ENCODE measurements at regions not wholly inside any gene's neighbourhood (a gene's known extent, or its start where the extent isn't known, plus 50 kb on each side); places are given as distances from the start of the nearest gene placed in this dataset.

DNA sequence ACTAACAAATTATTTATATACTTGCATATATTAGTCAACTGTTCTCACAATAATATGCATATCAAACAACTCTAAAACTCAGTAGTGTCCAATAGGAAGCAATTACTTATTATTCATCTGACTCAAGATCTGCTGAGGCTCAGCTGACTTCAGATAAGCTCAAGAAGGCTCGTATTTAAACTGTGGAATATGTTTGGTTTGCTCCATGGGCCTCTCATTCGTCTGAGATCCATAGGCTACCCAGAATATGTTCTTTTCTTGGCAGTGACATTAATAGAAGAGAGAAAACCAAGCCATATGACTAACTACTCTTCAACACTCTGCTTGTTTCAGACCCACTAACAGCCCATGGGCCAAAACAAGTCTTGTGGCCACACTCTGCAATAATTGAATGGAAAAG is 107.7 kb upstream of the MAP2 start:
- intact Hi-C loops (cut with micrococcal nuclease; ENCODE audit: unreplicated experiment), result no loop called here
- no peaks in the 10 kb centered on the region for H3K9me3 Mint-ChIP-seq (ENCODE audit: unreplicated experiment)
- Histone ChIP-seq H3K9me3 (no peaks in the 10 kb centered on the region), H3K4me1 (no peaks in the 10 kb centered on the region), H3K36me3 (ENCODE audit: control insufficient read depth, insufficient read depth, low read length) (no peaks in the 10 kb centered on the region), H3K4me3 (ENCODE audit: low read depth, low read length) (no peak overlapping the region), H3K27me3 (replicated peaks; ENCODE audit: control insufficient read depth, insufficient read depth, low read length) (no peaks in the 10 kb centered on the region)
- no peaks in the 10 kb centered on the region for H3K4me1 Mint-ChIP-seq (ENCODE audit: low read depth, unreplicated experiment)
- TF ChIP-seq, protein P1, sequence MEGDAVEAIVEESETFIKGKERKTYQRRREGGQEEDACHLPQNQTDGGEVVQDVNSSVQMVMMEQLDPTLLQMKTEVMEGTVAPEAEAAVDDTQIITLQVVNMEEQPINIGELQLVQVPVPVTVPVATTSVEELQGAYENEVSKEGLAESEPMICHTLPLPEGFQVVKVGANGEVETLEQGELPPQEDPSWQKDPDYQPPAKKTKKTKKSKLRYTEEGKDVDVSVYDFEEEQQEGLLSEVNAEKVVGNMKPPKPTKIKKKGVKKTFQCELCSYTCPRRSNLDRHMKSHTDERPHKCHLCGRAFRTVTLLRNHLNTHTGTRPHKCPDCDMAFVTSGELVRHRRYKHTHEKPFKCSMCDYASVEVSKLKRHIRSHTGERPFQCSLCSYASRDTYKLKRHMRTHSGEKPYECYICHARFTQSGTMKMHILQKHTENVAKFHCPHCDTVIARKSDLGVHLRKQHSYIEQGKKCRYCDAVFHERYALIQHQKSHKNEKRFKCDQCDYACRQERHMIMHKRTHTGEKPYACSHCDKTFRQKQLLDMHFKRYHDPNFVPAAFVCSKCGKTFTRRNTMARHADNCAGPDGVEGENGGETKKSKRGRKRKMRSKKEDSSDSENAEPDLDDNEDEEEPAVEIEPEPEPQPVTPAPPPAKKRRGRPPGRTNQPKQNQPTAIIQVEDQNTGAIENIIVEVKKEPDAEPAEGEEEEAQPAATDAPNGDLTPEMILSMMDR (IDR thresholded peaks at IDR 0.05; ENCODE audit: insufficient read depth in 1 of 2, low read depth in 1 of 2, low read length in 1 of 2, severe bottlenecking in 1 of 2, unreplicated experiment in 1 of 2), result no peak
- no TSS peak for BruUV-seq (replicated peaks)
- POLR2A ChIA-PET, result no interaction called here
- peaks cover 4% of the 10 kb centered on the region for H3K27me3 Mint-ChIP-seq (ENCODE audit: insufficient read depth, unreplicated experiment)
- H3K27ac Mint-ChIP-seq (ENCODE audit: unreplicated experiment), result no peak overlapping the region
- CTCF ChIA-PET, result no interaction called here
- H3K36me3 Mint-ChIP-seq (ENCODE audit: insufficient read depth, unreplicated experiment), result no peaks in the 10 kb centered on the region
- no peak overlapping the region for H3K4me3 Mint-ChIP-seq (ENCODE audit: unreplicated experiment)
- no peak for DNase-seq

DNA sequence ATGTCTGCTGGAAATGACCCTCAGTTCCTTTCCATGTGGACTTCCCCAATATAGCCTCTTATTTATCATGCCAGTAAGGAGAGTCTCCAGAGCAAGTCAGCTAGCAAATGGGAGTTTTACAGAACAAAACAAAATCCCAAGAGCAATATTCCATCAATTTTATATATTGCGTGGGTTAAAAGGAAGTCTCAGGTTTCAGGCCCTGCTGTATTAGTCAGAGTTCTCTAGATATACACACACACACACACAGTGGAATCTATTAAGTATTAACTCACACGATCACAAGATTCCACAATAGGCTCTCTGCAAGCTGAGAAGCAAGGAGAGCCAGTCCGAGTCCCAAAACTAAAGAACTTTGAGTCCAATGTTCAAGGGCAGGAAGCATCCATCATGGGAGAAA is 102.8 kb upstream of the MAP2 start:
- Histone ChIP-seq H3K36me3 (ENCODE audit: control insufficient read depth, insufficient read depth, low read length) (no peaks in the 10 kb centered on the region), H3K4me1 (no peaks in the 10 kb centered on the region), H3K4me3 (ENCODE audit: low read depth, low read length) (no peak overlapping the region), H3K9me3 (no peaks in the 10 kb centered on the region), H3K27me3 (replicated peaks; ENCODE audit: control insufficient read depth, insufficient read depth, low read length) (no peaks in the 10 kb centered on the region)
- TF ChIP-seq, protein P1 (IDR thresholded peaks at IDR 0.05; ENCODE audit: insufficient read depth in 1 of 2, low read depth in 1 of 2, low read length in 1 of 2, severe bottlenecking in 1 of 2, unreplicated experiment in 1 of 2), result no peak
- ChIA-PET POLR2A (no interaction called here), CTCF (no interaction called here)
- no TSS peak for BruUV-seq (replicated peaks)
- intact Hi-C loops (cut with micrococcal nuclease; ENCODE audit: unreplicated experiment), result no loop called here
- H3K27ac Mint-ChIP-seq (ENCODE audit: unreplicated experiment), result no peak overlapping the region
- no peak overlapping the region for H3K4me3 Mint-ChIP-seq (ENCODE audit: unreplicated experiment)
- no peaks in the 10 kb centered on the region for H3K9me3 Mint-ChIP-seq (ENCODE audit: unreplicated experiment)
- H3K4me1 Mint-ChIP-seq (ENCODE audit: low read depth, unreplicated experiment), result no peaks in the 10 kb centered on the region
- no peak for DNase-seq
- no peaks in the 10 kb centered on the region for H3K36me3 Mint-ChIP-seq (ENCODE audit: insufficient read depth, unreplicated experiment)
- H3K27me3 Mint-ChIP-seq (ENCODE audit: insufficient read depth, unreplicated experiment), result peaks cover 7% of the 10 kb centered on the region

DNA sequence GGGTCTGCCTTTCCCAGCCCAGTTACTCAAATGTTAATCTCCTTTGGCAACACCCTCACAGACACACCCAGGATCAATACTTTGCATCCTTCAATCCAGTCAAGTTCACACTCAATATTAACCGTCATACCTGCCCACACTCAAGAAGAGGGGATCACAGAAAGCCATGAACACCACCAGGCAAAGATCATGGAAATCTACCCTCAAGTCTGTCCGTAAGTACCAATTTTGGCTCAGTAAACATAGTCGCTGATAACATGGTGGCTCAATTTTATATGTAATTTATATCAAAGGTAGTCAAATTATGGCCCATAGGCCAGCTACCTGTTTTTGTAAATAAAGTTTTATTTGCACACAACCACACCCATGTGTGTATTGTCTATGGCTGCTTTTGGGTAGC is 102.3 kb upstream of the MAP2 start:
- CTCF ChIA-PET, result no interaction called here

More for the DNA sequence above, 102.3 kb upstream of the MAP2 start:
- Histone ChIP-seq H3K27me3 (replicated peaks; ENCODE audit: control insufficient read depth, insufficient read depth, low read length) (no peaks in the 10 kb centered on the region), H3K4me3 (ENCODE audit: low read depth, low read length) (no peak overlapping the region), H3K36me3 (ENCODE audit: control insufficient read depth, insufficient read depth, low read length) (no peaks in the 10 kb centered on the region), H3K4me1 (no peaks in the 10 kb centered on the region), H3K9me3 (no peaks in the 10 kb centered on the region)
- no TSS peak for BruUV-seq (replicated peaks)
- TF ChIP-seq, protein P1 (IDR thresholded peaks at IDR 0.05; ENCODE audit: insufficient read depth in 1 of 2, low read depth in 1 of 2, low read length in 1 of 2, severe bottlenecking in 1 of 2, unreplicated experiment in 1 of 2), result no peak
- Mint-ChIP-seq H3K9me3 (ENCODE audit: unreplicated experiment) (no peaks in the 10 kb centered on the region), H3K27ac (ENCODE audit: unreplicated experiment) (no peak overlapping the region), H3K27me3 (ENCODE audit: insufficient read depth, unreplicated experiment) (peaks cover 7% of the 10 kb centered on the region), H3K4me3 (ENCODE audit: unreplicated experiment) (no peak overlapping the region), H3K4me1 (ENCODE audit: low read depth, unreplicated experiment) (no peaks in the 10 kb centered on the region), H3K36me3 (ENCODE audit: insufficient read depth, unreplicated experiment) (no peaks in the 10 kb centered on the region)
- POLR2A ChIA-PET, result no interaction called here
- intact Hi-C loops (cut with micrococcal nuclease; ENCODE audit: unreplicated experiment), result no loop called here
- no peak for DNase-seq
